HL-60 (cell line): ENCODE measurements at regions not wholly inside any gene's neighbourhood (a gene's known extent, or its start where the extent isn't known, plus 50 kb on each side); places are given as distances from the start of the nearest gene placed in this dataset.

Experiments used
- CTCF ChIP-seq: IDR thresholded peaks from one replicate; pipeline ENCODE4 v1.5.1; 2011; ENCODE audit warnings: low read length, control low read depth, inconsistent platforms; ENCODE audit not compliant: insufficient read depth
- GABPA ChIP-seq: IDR thresholded peaks from 2 replicates; pipeline ENCODE4 v1.6.1; 2012; ENCODE audit warnings: low read depth
- POLR2AphosphoS5 ChIP-seq: IDR thresholded peaks from 2 replicates; pipeline ENCODE4 v1.6.1; 2012; ENCODE audit warnings: low read depth
- REST ChIP-seq: IDR thresholded peaks from 2 replicates; pipeline ENCODE4 v1.6.1; 2012; ENCODE audit warnings: low read depth; ENCODE audit not compliant: insufficient replicate concordance

- no peak for TF ChIP-seq CTCF
- no peak for TF ChIP-seq GABPA
- TF ChIP-seq POLR2AphosphoS5: no peak
- TF ChIP-seq REST: no peak
Measured at GRCh38 chr5:72602696-72603685, 95.8 kb upstream of the ZNF366 start.
